IPS-20b (cell line): ENCODE measurements at regions not wholly inside any gene's neighbourhood (a gene's known extent, or its start where the extent isn't known, plus 50 kb on each side); places are given as distances from the start of the nearest gene placed in this dataset.

Experiments
- H3K27ac ChIP-seq: one replicate; pipeline ENCODE4 v1.5.1; 2013; ENCODE audit warnings: low read length
- H3K27me3 ChIP-seq: 2 replicates; pipeline ENCODE4 v1.6.1; 2013; ENCODE audit warnings: mild to moderate bottlenecking, low read length, inconsistent platforms; ENCODE audit not compliant: insufficient read depth
- H3K36me3 ChIP-seq: 2 replicates; pipeline ENCODE4 v1.6.1; 2013; ENCODE audit warnings: low read depth, mild to moderate bottlenecking, inconsistent platforms, low read length, moderate library complexity; ENCODE audit not compliant: insufficient read depth
- H3K4me1 ChIP-seq: 2 replicates; pipeline ENCODE4 v1.6.1; 2013; ENCODE audit warnings: mild to moderate bottlenecking, control low read depth, inconsistent platforms, low read length, moderate library complexity; ENCODE audit not compliant: insufficient read depth
- H3K4me3 ChIP-seq: 2 replicates; pipeline ENCODE4 v1.5.1; 2013; ENCODE audit warnings: mild to moderate bottlenecking, low read length, inconsistent platforms
- H3K9ac ChIP-seq: 2 replicates; pipeline ENCODE4 v1.6.1; 2013; ENCODE audit warnings: low read depth, mild to moderate bottlenecking, inconsistent platforms, low read length, moderate library complexity
- H3K9me3 ChIP-seq: 2 replicates; pipeline ENCODE4 v1.6.1; 2013; ENCODE audit warnings: mild to moderate bottlenecking, low read depth, low read length, inconsistent platforms; ENCODE audit not compliant: insufficient read depth

GRCh38 chr3:194937144-194937543 is 251.5 kb downstream of the FAM43A start:
- Histone ChIP-seq H3K27ac (no peak overlapping the region), H3K36me3 (no peaks in the 10 kb centered on the region), H3K9me3 (peaks cover 7% of the 10 kb centered on the region), H3K4me1 (peaks cover 3% of the 10 kb centered on the region; the same call in 1 of the 2 replicates), H3K9ac (no peak overlapping the region), H3K4me3 (no peak overlapping the region), H3K27me3 (no peaks in the 10 kb centered on the region)

- Histone ChIP-seq H3K27ac (no peak overlapping the region), H3K27me3 (no peaks in the 10 kb centered on the region), H3K4me3 (no peak overlapping the region), H3K36me3 (no peaks in the 10 kb centered on the region), H3K9ac (no peak overlapping the region), H3K4me1 (peaks cover 3% of the 10 kb centered on the region; the same call in 1 of the 2 replicates), H3K9me3 (no peaks in the 10 kb centered on the region)
These were observed 252.2 kb downstream of the FAM43A start for GRCh38 chr3:194937882-194938321.

GRCh38 chr3:194938845-194939531 is 253.3 kb downstream of the FAM43A start:
- no peaks in the 10 kb centered on the region for H3K9me3 ChIP-seq
- H3K4me3 ChIP-seq = no peak overlapping the region
- no peak overlapping the region for H3K27ac ChIP-seq
- H3K27me3 ChIP-seq = no peaks in the 10 kb centered on the region
- H3K36me3 ChIP-seq = no peaks in the 10 kb centered on the region
- no peak overlapping the region for H3K9ac ChIP-seq
- H3K4me1 ChIP-seq = no peaks in the 10 kb centered on the region

- Histone ChIP-seq H3K27ac (no peak overlapping the region), H3K9ac (no peak overlapping the region), H3K4me1 (no peaks in the 10 kb centered on the region), H3K4me3 (no peak overlapping the region), H3K9me3 (no peaks in the 10 kb centered on the region), H3K27me3 (no peaks in the 10 kb centered on the region), H3K36me3 (no peaks in the 10 kb centered on the region)
These were observed 253.8 kb downstream of the FAM43A start for GRCh38 chr3:194939532-194939909.

- H3K36me3 ChIP-seq = no peaks in the 10 kb centered on the region
- H3K27me3 ChIP-seq = no peaks in the 10 kb centered on the region
- H3K9ac ChIP-seq = no peak overlapping the region
- H3K27ac ChIP-seq = no peak overlapping the region
- no peaks in the 10 kb centered on the region for H3K9me3 ChIP-seq
- no peak overlapping the region for H3K4me3 ChIP-seq
- no peaks in the 10 kb centered on the region for H3K4me1 ChIP-seq
These were observed 254.5 kb downstream of the FAM43A start for GRCh38 chr3:194939949-194940770.

GRCh38 chr3:194941360-194941955 is 255.8 kb downstream of the FAM43A start:
- Histone ChIP-seq H3K9ac (no peak overlapping the region), H3K36me3 (no peaks in the 10 kb centered on the region), H3K9me3 (no peaks in the 10 kb centered on the region), H3K4me3 (no peak overlapping the region), H3K27me3 (no peaks in the 10 kb centered on the region), H3K27ac (no peak overlapping the region), H3K4me1 (no peaks in the 10 kb centered on the region)

GRCh38 chr3:194941956-194942511 is 256.4 kb downstream of the FAM43A start:
- Histone ChIP-seq H3K27ac (no peak overlapping the region), H3K36me3 (no peaks in the 10 kb centered on the region), H3K4me3 (no peak overlapping the region), H3K27me3 (no peaks in the 10 kb centered on the region), H3K9me3 (no peaks in the 10 kb centered on the region), H3K4me1 (no peaks in the 10 kb centered on the region), H3K9ac (no peak overlapping the region)

GRCh38 chr3:194944526-194944925 is 258.8 kb downstream of the FAM43A start:
- Histone ChIP-seq H3K4me3 (no peak overlapping the region), H3K9ac (no peak overlapping the region)

GRCh38 chr3:194945508-194945907 is 259.8 kb downstream of the FAM43A start:
- Histone ChIP-seq H3K4me1 (no peaks in the 10 kb centered on the region), H3K9me3 (no peaks in the 10 kb centered on the region), H3K4me3 (no peak overlapping the region), H3K27me3 (no peaks in the 10 kb centered on the region), H3K36me3 (no peaks in the 10 kb centered on the region), H3K27ac (no peak overlapping the region), H3K9ac (no peak overlapping the region)

More at GRCh38 chr3:194944526-194944925, 258.8 kb downstream of the FAM43A start:
- no peaks in the 10 kb centered on the region for H3K27me3 ChIP-seq
- H3K9me3 ChIP-seq = no peaks in the 10 kb centered on the region
- no peaks in the 10 kb centered on the region for H3K4me1 ChIP-seq
- H3K36me3 ChIP-seq = no peaks in the 10 kb centered on the region
- no peak overlapping the region for H3K27ac ChIP-seq

GRCh38 chr3:194946091-194946490 is 260.4 kb downstream of the FAM43A start:
- H3K9ac ChIP-seq = no peak overlapping the region
- H3K27me3 ChIP-seq = no peaks in the 10 kb centered on the region
- no peaks in the 10 kb centered on the region for H3K36me3 ChIP-seq
- H3K27ac ChIP-seq = no peak overlapping the region
- H3K4me1 ChIP-seq = no peaks in the 10 kb centered on the region
- H3K9me3 ChIP-seq = no peaks in the 10 kb centered on the region
- H3K4me3 ChIP-seq = no peak overlapping the region

- H3K9ac ChIP-seq = no peak overlapping the region
- H3K27me3 ChIP-seq = no peaks in the 10 kb centered on the region
- H3K9me3 ChIP-seq = no peaks in the 10 kb centered on the region
- no peak overlapping the region for H3K27ac ChIP-seq
- H3K4me3 ChIP-seq = no peak overlapping the region
- H3K4me1 ChIP-seq = 0 out of 2 replicates have a peak, but pooled peaks cover 4% of the 10 kb centered on the region
- H3K36me3 ChIP-seq = no peaks in the 10 kb centered on the region
These were observed 263.9 kb downstream of the FAM43A start for GRCh38 chr3:194949592-194949991.
